ENCODE measurements at regions not wholly inside any gene's neighbourhood (a gene's known extent, or its start where the extent isn't known, plus 50 kb on each side); places are given as distances from the start of the nearest gene placed in this dataset.

- no peak for TF ChIP-seq CTCF (IDR thresholded peaks at IDR 0.05)
- TF ChIP-seq POLR2A (IDR thresholded peaks at IDR 0.05), result no peak
These were observed 165.3 kb upstream of the STK17B start for GRCh38 chr2:196336715-196337114.

Data from thyroid gland (tissue), 4 donors.